HS-27A (cell line): ENCODE measurements at regions not wholly inside any gene's neighbourhood (a gene's known extent, or its start where the extent isn't known, plus 50 kb on each side); places are given as distances from the start of the nearest gene placed in this dataset.
"Not testable (repeated sequence)": the region's sequence is repeated elsewhere in the genome, so short reads cannot be mapped to it uniquely, and the experiment has no call there.

Source experiments
- DNase-seq: peaks from one replicate; pipeline ENCODE4 v3.0.0-alpha.2; 2012; ENCODE audit warnings: low read depth, missing footprints

- peak; percentile 78 for DNase-seq
Measured at GRCh38 chr6:28838634-28839442, 84.9 kb downstream of the TRIM27 start.

- DNase-seq = no peak
Measured at GRCh38 chr6:28839443-28840120, 84.2 kb downstream of the TRIM27 start.

DNA sequence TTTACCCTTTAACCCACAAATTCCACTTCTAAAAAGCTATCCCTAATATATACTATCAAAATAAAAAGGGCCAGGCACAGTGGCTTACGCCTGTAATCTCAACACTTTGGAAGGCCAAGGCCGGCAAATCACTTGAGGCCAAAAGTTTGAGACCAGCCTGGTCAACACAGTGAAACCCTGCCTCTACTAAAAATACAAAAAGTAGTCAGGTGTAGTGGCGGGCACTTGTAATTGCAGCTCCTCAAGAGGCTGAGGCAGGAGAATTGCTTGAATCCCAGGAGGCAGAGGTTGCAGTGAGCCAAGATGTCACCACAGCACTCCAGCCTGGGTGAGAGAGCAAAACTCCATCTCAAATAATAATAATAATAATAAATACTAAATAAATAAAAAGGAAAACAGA is 82.5 kb downstream of the TRIM27 start:
- no peak for DNase-seq

- DNase-seq = not testable (repeated sequence)
Measured at GRCh38 chr6:28848756-28849155, 75.0 kb downstream of the TRIM27 start.
